SU-DHL-6 (cell line): ENCODE measurements at regions not wholly inside any gene's neighbourhood (a gene's known extent, or its start where the extent isn't known, plus 50 kb on each side); places are given as distances from the start of the nearest gene placed in this dataset.

Experiments
- EZH2phosphoT487 ChIP-seq: fragments of 200-600 bp; sonication (generic), shearing (Covaris generic); conservative IDR thresholded peaks from 2 replicates; pipeline ENCODE4 v1.6.1; 2018; ENCODE audit warnings: mild to moderate bottlenecking, antibody characterized with exemption, low read length, moderate library complexity, mixed read lengths
- TF ChIP-seq, protein P1 (sequence below): fragments of 200-600 bp; sonication (generic); IDR thresholded peaks from one replicate; pipeline ENCODE4 v1.5.1; 2017; ENCODE audit warnings: antibody characterized with exemption, mild to moderate bottlenecking, low read length, moderate library complexity; ENCODE audit not compliant: insufficient read depth, poor library complexity, severe bottlenecking

DNA sequence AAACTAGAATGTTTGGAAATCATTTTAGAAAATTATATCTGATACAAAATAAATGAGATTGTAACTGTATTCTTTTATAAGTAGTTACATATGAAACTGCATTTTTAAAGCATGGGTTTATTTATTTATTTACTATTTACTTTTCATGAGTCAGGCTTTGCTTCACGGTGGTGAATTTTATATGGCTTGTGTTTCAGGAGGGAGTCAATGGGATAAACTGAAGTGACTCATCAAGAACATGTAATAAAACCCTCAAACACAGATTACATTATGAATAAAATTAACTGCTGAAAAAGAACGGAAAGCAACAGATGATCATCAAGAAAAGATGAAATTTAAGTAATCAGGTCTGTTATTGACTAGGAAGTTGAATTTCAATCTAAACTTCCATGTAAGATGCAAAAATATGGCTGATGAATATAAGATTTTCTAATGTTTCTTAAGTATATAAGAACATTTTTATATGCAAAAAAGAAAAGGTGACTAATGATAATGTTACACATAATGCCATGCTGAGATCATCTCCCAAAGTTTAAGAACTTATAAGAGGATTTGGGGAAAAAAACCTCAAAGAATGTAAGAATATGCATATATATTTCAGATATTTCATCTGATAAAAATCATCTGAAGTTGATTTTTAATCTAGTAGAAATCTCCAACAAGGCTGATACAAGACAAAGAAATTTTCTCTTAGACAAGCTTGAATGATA is 383.6 kb downstream of the SLITRK1 start:
- TF ChIP-seq, protein P1, sequence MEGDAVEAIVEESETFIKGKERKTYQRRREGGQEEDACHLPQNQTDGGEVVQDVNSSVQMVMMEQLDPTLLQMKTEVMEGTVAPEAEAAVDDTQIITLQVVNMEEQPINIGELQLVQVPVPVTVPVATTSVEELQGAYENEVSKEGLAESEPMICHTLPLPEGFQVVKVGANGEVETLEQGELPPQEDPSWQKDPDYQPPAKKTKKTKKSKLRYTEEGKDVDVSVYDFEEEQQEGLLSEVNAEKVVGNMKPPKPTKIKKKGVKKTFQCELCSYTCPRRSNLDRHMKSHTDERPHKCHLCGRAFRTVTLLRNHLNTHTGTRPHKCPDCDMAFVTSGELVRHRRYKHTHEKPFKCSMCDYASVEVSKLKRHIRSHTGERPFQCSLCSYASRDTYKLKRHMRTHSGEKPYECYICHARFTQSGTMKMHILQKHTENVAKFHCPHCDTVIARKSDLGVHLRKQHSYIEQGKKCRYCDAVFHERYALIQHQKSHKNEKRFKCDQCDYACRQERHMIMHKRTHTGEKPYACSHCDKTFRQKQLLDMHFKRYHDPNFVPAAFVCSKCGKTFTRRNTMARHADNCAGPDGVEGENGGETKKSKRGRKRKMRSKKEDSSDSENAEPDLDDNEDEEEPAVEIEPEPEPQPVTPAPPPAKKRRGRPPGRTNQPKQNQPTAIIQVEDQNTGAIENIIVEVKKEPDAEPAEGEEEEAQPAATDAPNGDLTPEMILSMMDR, result no peak
- no peak for TF ChIP-seq EZH2phosphoT487
